HG03565 (cell line): ENCODE measurements at regions not wholly inside any gene's neighbourhood (a gene's known extent, or its start where the extent isn't known, plus 50 kb on each side); places are given as distances from the start of the nearest gene placed in this dataset.

Experiments
- ATAC-seq: cut with Tn5 transposase; IDR thresholded peaks from one replicate; pipeline ENCODE4 v1.9.1; 2021; ENCODE audit warnings: mild to moderate bottlenecking, moderate library complexity; ENCODE audit not compliant: unreplicated experiment

DNA sequence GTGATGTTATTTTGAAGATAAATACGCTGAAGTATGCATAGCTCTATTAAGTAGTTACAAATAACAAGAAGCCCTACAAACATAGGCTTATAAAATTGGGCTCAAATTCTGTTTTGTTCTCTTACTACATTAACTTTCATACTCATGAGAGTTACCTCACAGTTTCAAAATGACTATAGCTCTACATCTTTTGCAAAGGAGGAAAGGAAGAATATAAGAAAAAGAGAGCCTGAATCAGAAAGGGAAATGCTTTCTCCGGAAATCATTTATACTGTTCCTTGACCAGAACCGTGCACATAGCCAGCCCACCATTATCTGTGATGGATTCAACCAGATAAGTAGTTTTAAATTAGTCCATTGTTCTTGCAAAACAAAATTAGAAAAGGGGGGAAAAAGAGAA is 1252.1 kb downstream of the NCAM2 start:
- ATAC-seq: no peak

DNA sequence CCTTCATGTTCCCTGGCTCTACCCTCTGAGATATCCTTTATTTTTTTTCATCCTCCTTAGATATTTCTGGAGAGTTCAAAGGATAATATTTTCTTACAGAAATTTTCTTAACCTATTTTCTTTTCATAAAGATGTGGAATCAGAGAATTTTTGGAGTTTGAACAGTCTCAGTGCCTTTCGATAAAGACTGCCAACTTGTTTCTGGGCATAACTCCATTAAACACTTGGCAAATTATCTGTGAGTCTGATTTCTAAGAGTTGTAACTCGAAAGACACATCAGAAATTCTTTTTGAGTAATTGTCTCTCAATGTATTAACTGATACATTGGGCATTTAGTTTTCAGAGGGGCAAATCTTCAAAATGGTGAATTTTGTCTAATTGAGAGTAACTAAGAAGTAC is 1255.6 kb downstream of the NCAM2 start:
- no peak for ATAC-seq

DNA sequence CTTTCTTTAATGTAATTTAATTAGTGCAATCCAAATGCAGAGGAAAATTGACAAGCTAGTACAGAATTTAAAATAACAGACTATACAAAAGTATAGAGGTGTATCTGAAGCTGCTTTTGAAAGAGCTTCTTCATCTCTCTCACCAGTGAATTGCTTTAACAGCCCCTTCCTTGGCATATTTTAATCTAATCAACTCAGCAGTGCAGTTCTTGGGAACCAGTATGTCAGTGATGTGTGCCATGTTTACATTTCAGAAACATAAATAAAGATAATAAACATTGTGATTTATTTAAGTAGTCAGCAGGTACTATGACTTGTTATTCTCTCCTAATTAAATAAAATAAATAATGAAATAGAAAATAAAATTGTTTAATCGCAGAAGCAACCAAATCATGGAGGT is 1260.6 kb downstream of the NCAM2 start:
- no peak for ATAC-seq

DNA sequence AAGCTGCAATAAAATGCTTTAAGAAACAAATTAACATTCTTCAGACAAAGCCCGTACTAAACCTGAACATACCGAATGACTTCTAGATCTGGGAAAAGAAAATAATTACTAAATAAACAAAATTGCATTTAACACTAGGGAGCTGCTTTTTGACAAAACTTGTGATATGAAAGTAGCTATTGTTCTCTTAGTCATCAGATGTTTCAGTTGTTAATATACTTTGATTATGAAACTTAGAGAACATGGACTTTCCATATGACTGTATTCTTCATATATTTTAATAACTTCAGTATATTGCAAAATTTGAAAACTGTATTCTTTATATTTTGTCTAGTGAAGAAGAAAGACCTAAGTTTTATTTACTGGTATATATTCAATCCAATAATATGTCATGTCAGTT is 1262.1 kb downstream of the NCAM2 start:
- ATAC-seq: no peak

GRCh38 chr21:22263890-22264289 is 1265.7 kb downstream of the NCAM2 start:
- no peak for ATAC-seq

GRCh38 chr21:22277341-22277740 is 1279.1 kb downstream of the NCAM2 start:
- no peak for ATAC-seq

DNA sequence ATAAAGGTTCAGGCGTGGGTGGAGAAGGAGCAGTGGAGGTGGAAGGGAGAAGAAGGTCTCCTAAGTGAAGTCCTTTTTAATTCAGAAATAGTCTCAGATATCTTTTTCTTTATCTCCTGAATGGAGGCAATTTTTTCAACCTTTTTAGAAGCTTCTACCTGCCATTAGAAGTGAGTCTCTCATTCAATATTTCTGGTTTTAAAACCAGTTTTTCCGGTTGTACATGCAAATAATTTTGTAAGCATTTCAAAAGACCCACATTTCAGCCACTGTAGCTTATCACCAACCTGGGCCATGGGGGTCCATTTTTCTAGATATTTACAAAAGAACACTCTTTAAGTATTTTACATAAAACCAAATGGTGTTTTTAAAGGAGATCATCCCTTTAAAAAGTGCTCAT is 1280.2 kb downstream of the NCAM2 start:
- no peak for ATAC-seq

- no peak for ATAC-seq
Observed at GRCh38 chr21:22280851-22281250, 1282.6 kb downstream of the NCAM2 start.

- ATAC-seq: no peak
Observed at GRCh38 chr21:22288885-22289499, 1290.8 kb downstream of the NCAM2 start.

DNA sequence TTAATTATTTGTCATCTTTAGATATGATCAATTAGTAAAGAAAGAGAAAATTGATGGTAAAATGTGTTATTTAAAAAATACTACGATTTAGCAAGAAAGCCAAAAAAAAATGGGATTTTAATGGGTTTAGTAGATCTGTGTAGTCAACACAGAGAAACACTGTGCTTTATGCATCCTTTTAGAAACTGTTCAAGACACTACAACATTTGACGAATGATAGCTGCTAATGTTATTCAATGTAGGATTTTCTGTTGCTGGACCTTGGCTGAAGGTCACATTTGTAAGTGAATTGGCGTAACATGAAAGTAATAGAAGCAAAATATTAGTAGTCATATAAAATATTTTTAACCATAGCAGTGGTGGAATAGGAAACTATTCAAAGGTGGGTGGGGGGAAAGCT is 1293.9 kb downstream of the NCAM2 start:
- no peak for ATAC-seq

DNA sequence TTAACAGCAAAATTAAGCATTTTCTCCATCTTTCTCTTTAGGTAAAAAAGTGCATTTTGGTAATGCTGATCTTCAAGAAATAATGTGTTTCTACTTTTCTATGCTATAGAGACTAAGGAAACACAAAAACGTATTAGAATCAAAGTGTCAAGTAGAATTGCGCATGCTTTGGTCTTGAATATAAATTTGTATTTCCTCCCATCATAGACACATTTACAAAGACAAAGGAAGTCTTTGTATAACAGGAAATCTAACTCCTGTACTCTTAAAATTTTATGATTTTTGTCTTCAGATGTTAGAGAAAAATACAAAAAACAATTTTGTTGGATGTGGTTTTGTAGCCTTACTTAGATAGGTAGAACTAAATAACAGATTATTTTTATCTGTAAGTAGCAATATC is 1299.4 kb downstream of the NCAM2 start:
- no peak for ATAC-seq

DNA sequence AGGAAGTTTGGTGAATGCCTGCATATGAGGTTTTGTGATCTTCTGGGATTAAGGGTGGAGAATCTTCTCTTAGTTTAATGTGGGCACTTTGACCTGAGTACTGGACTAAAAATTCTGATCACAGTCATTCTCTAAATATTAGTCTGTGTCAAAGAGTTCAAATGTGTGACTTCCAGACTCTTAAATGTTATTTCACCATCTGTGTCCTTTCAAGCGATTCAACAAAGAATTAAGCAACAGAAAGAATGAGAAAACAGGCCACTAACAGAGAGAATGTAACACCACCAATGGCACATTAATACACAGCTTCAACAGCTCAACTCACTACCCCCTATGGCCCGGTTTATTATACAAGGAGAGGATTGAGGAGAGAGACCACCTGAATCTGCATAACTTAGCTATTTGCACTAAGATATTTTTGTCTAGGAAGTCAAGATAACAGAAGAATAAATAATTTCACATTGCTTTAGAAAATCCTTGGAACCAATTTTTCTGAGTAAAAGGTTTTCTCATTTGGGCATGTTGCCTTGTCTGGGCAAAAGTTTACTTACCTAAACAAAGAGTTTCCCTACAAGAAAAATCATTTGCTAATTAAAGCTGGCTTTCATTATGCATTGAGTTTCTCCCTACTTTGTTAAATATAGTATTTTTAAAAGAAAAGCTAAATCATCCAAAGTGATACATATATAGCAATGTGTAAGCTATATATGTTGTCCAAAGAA is 1313.7 kb downstream of the NCAM2 start:
- ATAC-seq: no peak

DNA sequence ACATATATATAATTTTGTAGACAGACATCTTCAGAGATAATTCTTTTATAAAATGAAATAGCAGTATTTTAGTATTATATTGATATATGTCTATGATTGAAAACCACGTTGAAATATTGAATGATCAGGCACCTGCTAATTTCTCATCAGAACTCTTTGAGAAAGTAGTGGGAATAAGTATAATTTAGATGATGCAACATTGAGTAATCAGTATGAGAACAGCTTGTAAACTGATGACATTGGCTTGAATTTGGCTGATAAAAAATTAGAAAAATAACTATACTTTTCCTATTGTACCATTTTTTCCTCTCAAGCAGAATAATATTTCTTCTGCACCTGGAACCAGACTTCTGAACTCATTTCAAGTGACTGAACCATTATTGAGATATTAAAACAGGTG is 1316.8 kb downstream of the NCAM2 start:
- ATAC-seq: no peak

GRCh38 chr21:22319435-22319834 is 1321.2 kb downstream of the NCAM2 start:
- ATAC-seq: no peak

DNA sequence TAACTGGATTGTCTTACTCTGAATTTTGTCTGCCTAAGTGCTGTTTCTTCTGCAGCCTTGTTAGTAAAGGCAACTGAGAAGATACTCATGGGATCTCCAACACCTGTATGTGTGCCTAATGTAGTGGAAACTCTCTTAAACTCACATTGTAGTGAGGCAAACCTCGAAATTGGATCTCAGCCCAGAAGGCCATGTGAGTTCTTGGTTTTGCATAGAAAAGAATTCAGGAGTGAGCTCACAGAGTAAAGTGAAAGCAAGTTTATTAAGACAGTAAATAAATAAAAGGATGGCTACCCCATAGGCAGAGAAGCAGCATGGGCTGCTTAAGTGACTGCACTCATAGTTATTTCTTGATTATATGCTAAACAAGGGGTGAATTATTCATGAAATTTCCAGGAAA is 1344.7 kb downstream of the NCAM2 start:
- no peak for ATAC-seq

DNA sequence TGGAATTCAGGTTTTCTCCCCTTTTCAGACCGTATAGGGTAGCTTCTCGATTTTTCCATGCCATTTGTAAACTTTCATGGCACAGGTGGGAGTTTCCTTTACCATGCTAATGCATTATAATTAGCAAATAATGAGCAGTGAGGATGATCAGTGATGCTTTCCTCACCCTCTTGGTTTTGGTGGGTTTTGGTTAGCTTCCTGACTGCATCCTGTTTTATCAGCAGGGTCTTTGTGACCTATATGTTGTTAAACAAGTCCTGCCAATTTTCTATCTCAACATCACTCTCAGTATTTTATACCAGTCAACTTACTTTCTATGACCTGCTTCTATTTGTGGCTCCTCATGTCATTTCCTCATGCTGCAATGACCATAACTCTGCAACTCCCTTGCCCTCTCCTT is 1345.1 kb downstream of the NCAM2 start:
- ATAC-seq: no peak

DNA sequence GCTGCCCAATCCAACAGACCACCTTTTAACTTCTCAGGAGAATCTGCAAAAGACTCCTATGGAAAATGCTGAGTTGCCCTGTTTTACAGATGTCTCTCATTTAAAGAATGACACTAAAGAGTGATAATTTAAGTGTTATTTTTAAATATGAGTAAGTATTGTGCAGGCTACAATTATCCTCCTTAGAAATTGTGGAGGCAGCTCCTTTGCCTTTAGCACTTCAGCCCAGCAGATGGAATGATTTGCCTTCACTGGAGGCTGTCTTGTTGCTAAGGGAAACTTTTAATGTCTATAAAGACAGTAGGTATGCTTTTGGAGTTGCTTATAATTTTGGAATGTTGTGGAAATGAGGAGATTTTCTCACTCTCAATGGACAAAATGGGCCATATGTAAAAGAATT is 1345.5 kb downstream of the NCAM2 start:
- ATAC-seq: no peak

- ATAC-seq: no peak
Observed at GRCh38 chr21:22345624-22346023, 1347.4 kb downstream of the NCAM2 start.

DNA sequence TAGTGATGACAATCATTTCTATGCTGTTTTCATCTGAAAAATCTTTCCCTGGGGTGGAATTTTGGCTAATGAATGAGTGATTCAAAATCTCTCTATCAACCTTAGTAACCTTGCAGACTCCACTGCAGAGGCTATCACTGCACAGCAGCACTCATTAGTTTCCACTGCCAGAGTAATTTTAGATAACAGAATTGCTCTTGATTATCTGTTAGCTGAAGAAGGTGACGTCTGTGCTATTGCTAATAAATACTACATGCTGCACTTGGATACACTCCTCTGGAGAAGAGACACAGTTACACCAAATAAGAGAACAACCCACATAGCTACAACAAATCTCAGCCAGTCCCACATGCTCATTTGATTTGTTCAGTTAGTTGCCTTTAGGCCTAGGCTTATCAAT is 1348.4 kb downstream of the NCAM2 start:
- no peak for ATAC-seq

GRCh38 chr21:22351076-22351475 is 1352.9 kb downstream of the NCAM2 start:
- no peak for ATAC-seq

- ATAC-seq: no peak
Observed at GRCh38 chr21:22352088-22352487, 1353.9 kb downstream of the NCAM2 start.

DNA sequence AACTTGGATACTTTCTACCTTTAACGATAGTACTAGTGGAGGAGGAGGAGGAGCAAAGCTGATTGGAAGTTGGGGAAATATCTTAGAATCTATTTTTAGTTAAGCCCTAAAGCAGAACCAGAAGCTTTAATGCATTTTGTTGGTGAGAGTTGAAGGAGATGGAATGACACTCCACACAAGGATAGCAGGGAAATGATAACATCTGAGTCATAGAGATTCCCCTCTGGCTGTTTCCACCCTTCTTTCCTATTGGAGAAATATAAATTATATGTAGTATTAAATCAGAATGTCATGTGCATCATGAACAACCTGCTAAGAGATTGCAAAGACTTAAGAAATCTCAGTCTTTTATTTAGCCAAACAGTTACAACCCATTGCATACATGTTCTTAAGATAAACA is 1357.7 kb downstream of the NCAM2 start:
- no peak for ATAC-seq

DNA sequence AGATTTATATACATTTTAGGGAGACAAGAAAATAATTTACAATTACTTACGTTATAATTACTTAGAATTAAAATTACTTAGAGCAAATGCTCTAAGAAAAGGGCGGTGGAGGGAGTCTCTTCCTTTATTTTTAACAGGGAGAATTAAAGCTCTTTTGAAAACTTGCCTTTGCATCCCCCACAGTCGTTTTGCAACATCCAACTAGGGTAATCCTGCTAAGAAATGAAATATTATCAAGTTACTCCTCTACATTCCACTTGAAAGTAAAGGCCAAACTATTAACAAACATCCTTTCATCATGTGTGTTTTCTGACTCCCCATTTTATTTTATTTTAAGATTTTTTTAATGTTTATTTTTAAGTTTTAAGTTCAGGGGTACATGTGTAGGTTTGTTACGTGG is 1358.5 kb downstream of the NCAM2 start:
- no peak for ATAC-seq
